NCI-H524 treated with DMSO at 0.1 percent for 48 hours (cell line): ENCODE measurements at regions not wholly inside any gene's neighbourhood (a gene's known extent, or its start where the extent isn't known, plus 50 kb on each side); places are given as distances from the start of the nearest gene placed in this dataset.

Experiments
- DNase-seq: peaks from one replicate; lab custom pipeline; 2025; lab: John Stamatoyannopoulos, UW

- DNase-seq: no peak
Measured at GRCh38 chr4:161005746-161006145, 1158.1 kb downstream of the FSTL5 start.

GRCh38 chr4:161008527-161008926 lies 1155.3 kb downstream of the FSTL5 start:
- no peak for DNase-seq

- DNase-seq: no peak
Measured at GRCh38 chr4:161010227-161010626, 1153.6 kb downstream of the FSTL5 start.
